ENCODE measurements at regions not wholly inside any gene's neighbourhood (a gene's known extent, or its start where the extent isn't known, plus 50 kb on each side); places are given as distances from the start of the nearest gene placed in this dataset.

GRCh38 chr11:119472856-119473222 is 49.9 kb upstream of the THY1 start:
- DNase-seq, result no peak
